ENCODE measurements at regions not wholly inside any gene's neighbourhood (a gene's known extent, or its start where the extent isn't known, plus 50 kb on each side); places are given as distances from the start of the nearest gene placed in this dataset.
"Not testable (repeated sequence)": the region's sequence is repeated elsewhere in the genome, so short reads cannot be mapped to it uniquely, and the experiment has no call there.

- Histone ChIP-seq H3K4me1 (no peaks in the 10 kb centered on the region), H3K27me3 (ENCODE audit: low read depth) (no peaks in the 10 kb centered on the region), H3K4me3 (no peak overlapping the region), H3K9me3 (replicated peaks) (peaks cover 6% of the 10 kb centered on the region), H3K27ac (replicated peaks) (no peak overlapping the region), H3K36me3 (no peaks in the 10 kb centered on the region)
- TF ChIP-seq CTCF (IDR thresholded peaks at IDR 0.05; ENCODE audit: borderline replicate concordance), result no peak
- intact Hi-C loops (cut with micrococcal nuclease), result no loop called here
- no peak for DNase-seq
Measured at GRCh38 chr1:220942278-220942677, 63.0 kb downstream of the HLX start.

GRCh38 chr1:220942914-220943313 is 63.7 kb downstream of the HLX start:
- H3K27me3 ChIP-seq (ENCODE audit: low read depth); H3K27ac ChIP-seq (replicated peaks); H3K36me3 ChIP-seq; H3K9me3 ChIP-seq (replicated peaks); intact Hi-C loops (cut with micrococcal nuclease); H3K4me1 ChIP-seq; DNase-seq; H3K4me3 ChIP-seq: not testable (repeated sequence)

DNA sequence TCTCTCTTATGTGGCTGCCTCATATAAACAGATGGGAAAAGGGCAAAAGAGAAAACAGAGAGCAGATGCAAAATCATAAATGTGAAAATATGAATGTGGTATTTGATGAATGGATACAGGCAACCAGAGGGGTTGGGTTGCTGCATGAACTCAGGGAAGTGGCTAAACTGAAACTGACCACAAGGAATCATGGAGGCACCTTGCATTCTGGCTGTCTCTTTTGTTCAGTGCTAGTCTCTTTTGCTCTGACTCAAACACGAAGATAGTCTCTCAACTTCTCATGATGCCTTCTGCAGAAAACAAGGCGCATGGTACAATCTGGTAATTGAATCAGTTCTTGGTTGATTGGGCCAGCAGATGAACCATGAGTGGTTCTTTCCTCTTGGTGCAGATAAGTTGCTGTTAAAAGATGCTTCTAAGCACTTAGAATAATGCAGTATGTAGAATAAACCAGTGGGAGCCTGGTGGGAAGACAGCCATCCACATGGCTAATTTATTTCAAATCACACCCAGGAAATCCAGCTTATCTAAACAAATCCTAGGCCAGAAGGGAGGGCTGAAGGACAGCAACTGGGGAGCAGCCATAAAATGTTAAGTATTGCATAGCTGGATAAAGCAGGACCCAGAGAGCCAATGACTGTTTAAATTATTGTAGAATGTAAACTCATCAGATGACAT is 64.2 kb downstream of the HLX start:
- intact Hi-C loops (cut with micrococcal nuclease), result no loop called here
- no peak for TF ChIP-seq CTCF (IDR thresholded peaks at IDR 0.05; ENCODE audit: borderline replicate concordance)
- Histone ChIP-seq H3K36me3 (no peaks in the 10 kb centered on the region), H3K9me3 (replicated peaks) (peaks cover 6% of the 10 kb centered on the region), H3K27me3 (ENCODE audit: low read depth) (no peaks in the 10 kb centered on the region), H3K4me3 (no peak overlapping the region), H3K27ac (replicated peaks) (no peak overlapping the region), H3K4me1 (no peaks in the 10 kb centered on the region)
- no peak for DNase-seq

- Histone ChIP-seq H3K4me3 (no peak overlapping the region), H3K27me3 (ENCODE audit: low read depth) (no peaks in the 10 kb centered on the region), H3K36me3 (no peaks in the 10 kb centered on the region), H3K27ac (replicated peaks) (no peak overlapping the region), H3K4me1 (no peaks in the 10 kb centered on the region), H3K9me3 (replicated peaks) (peaks cover 22% of the 10 kb centered on the region)
- no peak for DNase-seq
- intact Hi-C loops (cut with micrococcal nuclease), result no loop called here
- TF ChIP-seq CTCF (IDR thresholded peaks at IDR 0.05; ENCODE audit: borderline replicate concordance), result no peak
Measured at GRCh38 chr1:220950576-220950975, 71.3 kb downstream of the HLX start.

- intact Hi-C loops (cut with micrococcal nuclease), result no loop called here
- Histone ChIP-seq H3K9me3 (replicated peaks) (peaks cover 22% of the 10 kb centered on the region), H3K4me1 (no peaks in the 10 kb centered on the region), H3K27me3 (ENCODE audit: low read depth) (no peaks in the 10 kb centered on the region), H3K4me3 (no peak overlapping the region), H3K36me3 (no peaks in the 10 kb centered on the region), H3K27ac (replicated peaks) (no peak overlapping the region)
- no peak for TF ChIP-seq CTCF (IDR thresholded peaks at IDR 0.05; ENCODE audit: borderline replicate concordance)
- no peak for DNase-seq
Measured at GRCh38 chr1:220952961-220953643, 73.9 kb downstream of the HLX start.
